ENCODE measurements at regions not wholly inside any gene's neighbourhood (a gene's known extent, or its start where the extent isn't known, plus 50 kb on each side); places are given as distances from the start of the nearest gene placed in this dataset.
"Not testable (repeated sequence)": the region's sequence is repeated elsewhere in the genome, so short reads cannot be mapped to it uniquely, and the experiment has no call there.

DNA sequence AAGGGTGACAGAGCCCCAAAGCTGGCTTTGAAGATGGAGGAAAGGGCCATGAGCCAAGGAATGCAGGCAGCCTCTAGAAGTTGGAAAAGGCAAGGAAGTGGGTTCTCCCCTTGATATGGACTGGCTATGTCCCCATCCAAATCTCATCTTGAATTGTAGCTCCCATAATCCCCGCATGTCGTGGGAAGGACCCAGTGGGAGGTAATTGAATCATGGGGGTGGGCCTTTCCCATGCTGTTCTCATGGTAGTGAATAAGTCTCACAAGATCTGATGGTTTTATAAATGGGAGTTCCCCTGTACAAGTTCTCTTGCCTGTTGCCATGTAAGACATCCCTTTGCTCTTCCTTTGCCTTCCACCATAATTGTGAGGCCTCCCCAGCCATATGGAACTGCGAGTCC is 65.0 kb upstream of the NANOS1 start:
- intact Hi-C loops (cut with micrococcal nuclease), result not testable (repeated sequence)

DNA sequence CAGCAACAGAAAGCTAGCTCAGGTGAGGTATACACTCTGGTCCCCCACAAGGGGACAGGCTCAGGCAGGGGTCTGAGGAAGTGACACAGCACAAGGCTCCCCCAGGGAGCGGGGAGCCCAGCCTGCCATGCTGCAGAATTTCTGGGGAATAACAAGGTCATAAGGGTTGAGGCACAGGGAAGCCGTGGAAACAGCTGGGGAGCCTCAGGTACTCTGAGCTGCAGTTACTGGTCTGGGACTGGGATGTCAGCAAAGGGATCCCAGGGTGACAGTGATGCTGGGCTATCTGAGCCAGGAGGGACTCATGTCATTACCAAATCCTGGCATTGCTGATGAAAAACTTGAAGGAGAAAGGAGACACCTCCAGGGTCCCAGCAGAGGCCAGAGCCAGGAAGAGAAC is 64.4 kb upstream of the NANOS1 start:
- intact Hi-C loops (cut with micrococcal nuclease), result no loop called here

DNA sequence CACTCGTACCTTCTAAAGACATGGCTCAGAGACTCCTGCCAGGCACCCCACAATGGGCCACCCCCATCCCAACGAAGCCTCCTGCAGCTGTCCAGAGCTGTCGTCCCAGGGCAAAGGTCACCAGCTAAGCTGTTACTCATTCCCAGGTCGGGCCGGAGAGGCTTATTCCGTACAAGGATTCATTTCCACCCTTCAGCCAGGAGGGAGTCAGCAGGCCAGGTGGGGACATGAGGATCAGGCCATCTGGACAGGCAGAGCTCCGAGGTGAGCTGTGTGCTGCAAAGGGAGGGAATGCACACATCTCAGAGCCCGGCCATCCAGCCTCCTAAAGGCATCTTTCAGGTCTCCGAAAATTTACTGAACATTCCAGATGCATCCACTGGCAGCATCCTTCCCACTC is 63.9 kb upstream of the NANOS1 start:
- intact Hi-C loops (cut with micrococcal nuclease), result no loop called here

DNA sequence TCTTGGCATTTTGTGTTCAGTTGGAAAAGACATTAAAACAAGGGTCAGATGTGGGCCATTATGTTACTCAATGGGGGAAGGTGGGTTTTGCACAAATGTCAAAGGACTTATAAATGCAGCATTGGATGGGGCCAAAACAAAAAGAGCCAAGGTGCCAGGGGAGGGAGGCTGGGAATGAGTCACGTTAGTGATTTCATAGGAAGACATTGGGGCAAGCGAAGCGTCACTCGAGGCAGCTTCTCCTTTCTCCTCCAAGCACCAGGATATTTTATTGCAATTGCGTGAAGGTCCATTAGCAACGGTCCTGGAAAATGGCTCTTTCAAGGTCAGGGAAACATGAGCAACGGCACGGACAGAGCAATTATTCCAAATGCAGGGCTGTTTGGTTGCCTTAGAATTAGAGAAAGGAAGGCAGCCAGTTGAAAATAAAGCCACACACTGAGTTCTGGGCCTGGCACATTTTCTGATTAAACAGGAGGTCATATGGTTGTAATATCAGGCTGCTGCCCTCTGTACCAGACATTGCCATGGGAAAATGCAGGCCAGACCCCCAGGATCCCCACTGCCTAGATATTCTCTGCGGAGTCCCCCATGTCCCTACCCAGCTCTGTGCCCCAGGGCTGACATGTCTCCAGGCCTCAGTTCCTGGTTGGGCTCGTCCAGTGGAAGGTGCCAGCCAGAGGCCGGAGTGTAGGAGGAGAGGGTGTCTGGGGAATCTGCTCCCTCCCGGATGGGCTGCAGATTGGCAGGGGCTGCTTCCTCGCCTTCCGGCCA is 63.3 kb upstream of the NANOS1 start:
- intact Hi-C loops (cut with micrococcal nuclease), result no loop called here

DNA sequence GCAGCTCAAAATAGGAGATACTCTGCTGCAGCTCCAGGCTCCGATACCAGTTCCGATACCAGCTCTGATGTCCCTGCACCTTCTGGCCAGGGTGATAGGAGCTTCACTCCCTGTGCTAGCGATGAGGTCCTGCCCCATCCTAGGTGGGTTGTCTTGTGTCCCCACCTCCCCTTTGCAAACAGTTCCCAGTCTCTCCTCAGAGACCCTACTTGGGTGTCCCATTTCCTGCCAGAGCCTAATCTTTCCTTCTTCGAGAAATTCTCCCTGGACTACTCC is 62.7 kb upstream of the NANOS1 start:
- intact Hi-C loops (cut with micrococcal nuclease), result no loop called here

DNA sequence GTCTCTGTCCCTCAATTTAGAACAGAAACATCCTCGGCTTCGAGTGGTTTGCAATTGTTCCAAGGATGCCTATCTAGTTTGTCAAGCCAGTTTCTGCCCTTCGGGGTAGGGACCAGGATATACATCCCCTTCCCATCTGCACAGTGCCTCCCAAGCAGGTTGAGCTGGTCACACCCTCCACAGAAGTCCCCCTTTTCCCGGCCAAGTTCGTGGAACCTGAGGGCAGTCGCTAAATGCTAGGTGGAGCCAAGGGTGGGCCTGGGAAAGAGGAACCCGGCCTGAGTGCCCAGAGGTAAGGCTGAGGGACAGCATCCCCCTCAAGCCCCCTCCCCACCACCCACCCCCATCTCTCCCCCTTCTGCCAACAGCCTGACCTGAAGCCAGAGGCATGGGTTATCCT is 62.4 kb upstream of the NANOS1 start:
- intact Hi-C loops (cut with micrococcal nuclease), result no loop called here

DNA sequence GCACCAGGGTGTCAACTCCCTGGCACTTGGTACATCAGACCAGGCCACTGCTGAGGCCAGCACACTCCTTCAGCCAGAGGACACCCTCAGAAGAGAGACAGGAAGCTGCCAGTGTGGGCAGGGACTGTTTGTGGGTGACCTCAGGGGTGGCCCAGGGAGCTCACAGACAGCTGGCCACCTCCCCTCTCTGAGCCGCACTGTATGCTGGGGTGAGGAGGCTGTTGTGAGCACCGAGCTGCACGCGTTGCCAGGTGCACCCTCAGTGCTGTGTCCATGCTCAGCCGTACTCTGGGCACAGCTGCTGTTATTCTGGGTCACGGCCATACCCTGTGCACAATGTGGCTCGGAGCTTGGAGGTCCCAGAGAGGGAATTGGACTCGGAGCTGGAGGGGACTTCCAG is 61.5 kb upstream of the NANOS1 start:
- intact Hi-C loops (cut with micrococcal nuclease), result no loop called here

DNA sequence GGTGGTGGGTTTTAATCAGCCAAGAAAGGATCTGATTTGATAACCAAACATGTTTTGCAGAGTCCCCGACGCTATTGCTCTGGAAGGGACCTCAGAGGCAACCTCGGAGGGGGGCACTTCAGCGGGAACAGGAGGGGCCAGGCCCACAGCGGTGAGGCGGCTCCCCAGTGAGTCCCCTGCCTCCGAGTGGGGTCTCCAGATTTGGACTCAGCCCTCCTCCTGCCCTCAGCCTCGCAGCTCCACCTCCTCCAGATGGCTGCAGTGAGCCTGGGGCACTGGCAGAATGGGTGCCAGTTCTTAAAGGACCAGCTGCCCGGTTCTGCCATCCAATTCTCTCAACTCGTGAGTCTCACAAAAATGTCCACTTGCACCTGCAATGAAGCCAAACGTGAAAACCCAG is 61.0 kb upstream of the NANOS1 start:
- intact Hi-C loops (cut with micrococcal nuclease), result no loop called here

DNA sequence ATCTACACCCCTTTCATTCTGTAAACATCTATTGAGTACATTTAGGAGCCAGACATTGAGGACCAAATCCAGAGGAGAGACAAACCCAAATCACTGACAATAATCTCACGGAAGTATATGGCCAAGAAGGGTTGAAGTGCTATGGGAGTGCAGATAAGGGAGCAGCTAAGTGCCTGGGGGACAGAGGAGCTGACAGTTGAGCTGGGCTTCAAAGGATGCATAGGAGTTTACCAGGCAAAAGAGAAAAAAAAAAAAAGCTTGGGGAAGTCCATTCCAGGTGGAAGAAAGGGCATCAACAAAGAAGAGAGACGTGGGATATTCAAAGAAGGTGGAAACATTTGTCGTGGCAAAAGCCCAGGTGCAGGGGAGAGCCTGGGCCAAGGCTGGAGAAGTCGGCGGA is 60.5 kb upstream of the NANOS1 start:
- intact Hi-C loops (cut with micrococcal nuclease), result no loop called here

DNA sequence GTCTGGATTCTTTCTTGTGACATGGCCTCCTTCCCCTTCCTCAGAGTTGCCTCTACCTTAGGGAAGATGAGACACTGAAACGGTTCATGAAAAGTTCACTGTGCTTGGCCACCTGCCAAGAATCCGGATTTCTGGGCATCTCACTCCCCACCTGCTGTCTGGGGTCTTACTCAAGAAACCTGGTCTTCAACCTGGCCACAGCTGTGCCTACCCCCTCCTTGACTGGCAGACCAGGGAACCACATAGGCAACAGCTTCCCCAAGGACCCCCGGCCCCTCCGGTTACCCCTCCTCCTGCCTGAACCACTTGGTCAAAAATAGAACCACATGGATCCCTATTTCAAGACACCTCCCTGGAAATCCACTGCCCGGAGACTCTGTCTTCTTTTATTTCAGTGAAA is 58.7 kb upstream of the NANOS1 start:
- intact Hi-C loops (cut with micrococcal nuclease), result no loop called here

DNA sequence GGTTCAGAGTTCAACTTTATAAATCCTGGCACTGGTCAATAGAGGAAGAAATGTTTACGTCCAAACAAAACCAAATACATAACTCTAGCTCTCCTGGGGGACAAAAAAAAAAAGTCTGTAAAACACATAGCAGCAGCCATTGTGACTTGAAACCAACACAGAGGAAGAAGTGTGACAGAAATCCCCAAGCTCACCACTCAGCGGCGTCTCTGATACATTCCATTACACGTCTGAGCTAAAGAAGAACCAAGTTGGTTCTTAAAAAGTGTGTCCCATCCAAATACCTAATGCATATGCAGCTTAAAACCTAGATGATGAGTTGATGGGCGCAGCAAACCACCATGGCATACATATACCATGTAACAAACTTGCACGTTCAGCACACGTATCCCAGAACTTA is 58.3 kb upstream of the NANOS1 start:
- intact Hi-C loops (cut with micrococcal nuclease), result no loop called here

DNA sequence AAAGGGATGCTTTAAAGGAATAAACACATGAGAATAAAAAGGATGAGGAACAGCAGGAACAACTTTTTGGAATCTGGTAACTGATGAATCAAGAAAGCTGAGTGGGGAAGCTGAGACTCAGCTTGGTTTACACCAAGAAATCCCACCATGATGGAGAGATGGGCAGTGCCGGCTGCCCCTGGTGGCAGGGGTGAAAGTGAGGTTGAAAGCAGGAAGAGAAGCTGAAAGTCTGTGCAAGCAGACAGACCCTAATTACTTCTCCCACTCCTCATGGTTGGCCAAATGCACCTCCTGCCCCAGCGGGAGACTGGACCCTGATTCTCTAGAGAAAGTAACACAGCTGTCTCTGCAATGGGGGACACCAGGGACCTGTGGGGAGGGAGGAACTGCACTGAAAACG is 57.6 kb upstream of the NANOS1 start:
- intact Hi-C loops (cut with micrococcal nuclease), result no loop called here

DNA sequence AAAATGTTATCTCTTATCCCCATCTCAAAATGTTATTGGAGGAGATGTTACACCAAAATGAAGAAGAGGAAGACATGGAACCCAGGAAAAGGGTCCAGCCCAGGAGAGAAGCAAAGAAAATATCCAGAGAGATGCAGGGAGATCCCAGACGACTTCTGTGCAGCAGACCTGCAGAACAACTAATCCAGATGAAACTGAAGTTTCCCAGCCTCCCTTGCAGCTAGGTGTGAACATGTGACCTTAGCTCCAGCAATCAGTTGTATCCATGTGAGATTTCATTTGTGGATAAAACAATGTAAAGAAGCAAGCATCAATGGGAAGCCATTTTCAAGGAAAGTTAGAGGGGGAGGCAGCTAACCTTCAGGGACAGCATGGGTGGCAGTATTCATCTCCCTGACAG is 55.8 kb upstream of the NANOS1 start:
- intact Hi-C loops (cut with micrococcal nuclease), result no loop called here

DNA sequence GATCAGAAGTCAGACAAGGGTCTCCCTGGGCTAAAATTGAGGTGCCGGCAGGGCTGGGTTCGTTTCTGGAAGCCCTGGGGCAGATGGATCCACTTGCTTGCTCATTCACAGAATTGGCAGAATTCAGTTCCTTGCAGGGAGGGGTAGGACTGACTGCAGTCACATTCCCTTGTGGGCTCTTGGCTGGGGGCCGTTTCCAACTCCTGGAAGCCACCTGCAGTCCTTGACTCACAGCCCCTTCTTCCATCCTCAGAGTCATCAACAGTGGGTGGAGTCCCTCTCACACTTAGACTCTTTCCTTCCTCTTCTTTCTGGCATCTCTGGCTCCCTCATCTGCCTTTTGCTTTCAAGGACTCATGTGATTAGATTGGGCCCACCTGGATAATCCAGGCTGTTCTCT is 54.6 kb upstream of the NANOS1 start:
- intact Hi-C loops (cut with micrococcal nuclease), result no loop called here

DNA sequence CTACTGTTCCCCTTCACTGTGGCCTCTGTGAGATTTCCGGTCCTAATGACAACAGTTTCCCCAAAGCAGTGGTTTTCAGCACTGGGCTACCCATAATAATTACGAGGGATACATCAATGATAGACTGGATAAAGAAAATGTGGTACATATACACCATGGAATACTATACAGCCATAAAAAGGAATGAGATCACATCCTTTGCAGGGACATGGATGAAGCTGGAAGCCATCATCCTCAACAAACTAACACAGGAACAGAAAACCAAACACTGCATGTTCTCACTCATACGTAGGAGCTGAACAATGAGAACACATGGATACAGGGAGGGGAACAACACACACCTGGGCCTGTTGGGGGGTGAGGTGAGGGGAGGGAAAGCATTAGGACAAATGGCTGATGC is 53.3 kb upstream of the NANOS1 start:
- intact Hi-C loops (cut with micrococcal nuclease), result not testable (repeated sequence)

DNA sequence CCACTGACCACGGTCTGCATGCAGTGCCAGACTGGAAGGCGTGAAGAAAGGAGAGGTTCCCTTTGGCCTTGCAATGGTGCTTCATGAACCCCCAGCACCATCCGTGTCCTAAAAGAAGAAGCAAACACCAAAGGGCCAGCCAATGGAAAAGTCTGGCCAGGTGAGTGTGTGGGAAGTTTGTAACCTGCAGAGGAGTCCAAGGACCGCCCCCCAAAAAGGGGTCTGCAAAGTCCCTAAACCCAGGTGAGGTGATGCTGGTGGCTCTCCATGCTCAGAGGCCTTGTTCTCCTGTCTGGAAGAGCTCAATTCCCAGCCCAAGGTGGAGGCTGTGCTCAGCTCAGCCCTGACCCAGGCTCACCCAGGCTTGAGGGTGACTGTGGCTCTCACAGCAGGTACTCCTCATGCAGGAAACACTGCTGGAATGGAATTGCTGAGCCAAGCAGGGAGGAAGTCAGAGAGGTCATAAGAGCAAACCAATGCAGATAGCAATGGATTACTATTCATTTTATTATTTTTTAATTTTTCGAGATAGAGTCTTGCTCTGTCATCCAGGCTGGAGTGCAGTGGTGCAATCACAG is 52.4 kb upstream of the NANOS1 start:
- intact Hi-C loops (cut with micrococcal nuclease), result no loop called here

DNA sequence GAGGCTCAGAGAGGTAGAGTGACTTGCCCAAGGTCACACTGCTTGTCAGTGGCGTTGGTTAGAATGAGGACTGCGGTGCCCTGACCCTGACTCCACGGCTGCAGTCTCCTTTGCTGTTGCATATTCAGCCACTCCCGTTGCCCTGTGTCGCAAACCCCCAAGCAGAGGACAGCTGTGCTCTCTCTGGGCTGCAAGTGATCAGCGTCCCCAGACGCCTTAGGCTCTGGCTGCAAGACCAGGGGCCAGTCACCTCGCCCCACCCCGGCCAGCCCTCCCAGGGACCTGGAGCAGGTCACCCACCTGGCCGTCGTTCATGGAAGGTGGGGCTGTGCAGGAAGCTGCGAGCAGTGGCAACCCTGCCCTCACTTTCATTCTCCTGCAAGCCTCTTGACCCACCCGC is 51.7 kb upstream of the NANOS1 start:
- intact Hi-C loops (cut with micrococcal nuclease), result no loop called here

DNA sequence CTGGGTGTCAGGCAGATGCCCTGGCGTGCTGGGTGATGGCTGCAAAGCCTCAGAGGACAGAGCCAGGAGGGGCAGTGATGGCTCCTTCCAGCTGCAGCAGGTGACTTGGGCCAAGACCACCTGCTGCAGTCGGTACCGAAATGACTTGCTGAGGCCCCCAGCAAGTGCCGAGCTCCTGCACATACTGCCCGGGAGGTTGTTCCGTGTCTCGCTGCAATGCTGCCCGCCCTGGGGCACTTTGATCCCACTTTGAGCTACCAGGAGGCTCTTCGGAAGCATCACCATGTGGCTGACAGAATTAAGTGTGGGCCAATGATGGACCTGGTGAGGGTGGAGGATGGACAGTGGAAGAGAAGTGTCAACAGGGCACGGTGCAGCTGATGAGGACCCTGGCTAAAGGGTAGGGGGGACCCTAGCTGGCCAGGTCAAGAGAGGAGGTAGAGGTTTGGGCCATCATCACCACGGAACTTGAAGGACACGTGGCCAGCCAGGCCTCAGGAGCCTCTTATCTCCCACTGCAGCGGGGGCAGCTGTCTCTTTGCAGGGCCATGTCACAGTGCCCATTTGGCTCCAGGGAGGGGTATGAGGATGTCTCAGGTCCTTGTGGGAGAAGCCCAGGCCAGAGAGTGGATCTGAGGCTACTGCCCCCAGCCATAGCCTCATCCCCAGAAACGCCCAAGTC is 51.1 kb upstream of the NANOS1 start:
- intact Hi-C loops (cut with micrococcal nuclease), result no loop called here

DNA sequence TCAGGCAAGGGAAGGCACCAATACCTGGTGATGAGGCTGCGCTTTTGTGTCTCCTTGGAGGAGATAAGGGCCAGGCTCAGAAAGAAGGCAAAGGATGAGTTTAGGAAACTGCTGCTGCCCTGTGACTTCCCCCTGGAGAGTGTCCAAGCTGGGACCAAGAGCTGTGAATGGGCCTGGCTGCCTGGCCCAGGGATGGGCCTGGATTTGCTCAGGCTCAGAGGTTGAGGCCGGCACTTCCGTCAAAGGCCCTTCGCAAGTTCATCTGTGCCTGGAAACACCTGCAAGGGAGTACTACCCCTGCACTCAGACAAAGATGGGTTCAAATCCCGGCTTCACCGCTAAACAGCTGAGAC is 50.5 kb upstream of the NANOS1 start:
- intact Hi-C loops (cut with micrococcal nuclease), result no loop called here

DNA sequence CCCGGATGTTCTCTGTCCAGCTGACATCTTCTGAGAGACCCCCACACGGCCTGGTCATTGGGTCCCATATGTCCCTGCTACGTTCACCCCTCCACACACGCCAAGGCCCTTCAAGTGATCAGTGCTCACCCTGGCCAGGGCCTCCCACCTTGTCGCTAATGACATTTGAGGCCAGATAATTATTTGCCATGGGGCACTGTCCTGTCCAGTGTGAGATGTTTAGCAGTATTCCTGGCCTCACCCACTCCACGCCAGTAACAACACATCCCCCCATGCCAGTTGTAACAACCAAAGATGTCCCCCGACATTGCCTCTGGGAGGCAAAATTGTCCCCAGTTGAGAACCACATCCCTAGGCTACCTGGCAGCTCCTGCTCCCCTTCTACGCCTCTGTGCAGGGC is 49.9 kb upstream of the NANOS1 start:
- intact Hi-C loops (cut with micrococcal nuclease), result no loop called here

Data from T-helper 1 cell treated with Interleukin-12 subunit alpha and Interleukin-12 subunit beta and Interleukin-4 antibody, amounts not matched to agents 30 ng/mL and 1 ng/mL, for 36 hours (primary cell).